ENCODE measurements at regions not wholly inside any gene's neighbourhood (a gene's known extent, or its start where the extent isn't known, plus 50 kb on each side); places are given as distances from the start of the nearest gene placed in this dataset.

GRCh38 chr14:104388011-104388521 lies 191.5 kb upstream of the C14orf180 start:
- TF ChIP-seq CTCF (conservative IDR thresholded peaks at IDR 0.05) (no peak), EZH2 (IDR thresholded peaks at IDR 0.05; ENCODE audit: low read depth) (no peak)
